Astrocyte of the cerebellum (primary cell): ENCODE measurements at regions not wholly inside any gene's neighbourhood (a gene's known extent, or its start where the extent isn't known, plus 50 kb on each side); places are given as distances from the start of the nearest gene placed in this dataset.
A peak's percentile ranks its signal among the peaks of the same experiment; 100 is the strongest.

ENCODE experiments used
- DNase-seq: peaks from one replicate; pipeline ENCODE4 v3.0.0-alpha.2; 2011; ENCODE audit warnings: low read depth
- H3K4me3 ChIP-seq: 2 replicates; pipeline ENCODE4 v1.5.1; 2011; ENCODE audit warnings: mild to moderate bottlenecking, low read depth, low read length, moderate library complexity
- in situ Hi-C: cut with HindIII; loops from 2 replicates; pipeline ENCODE4 v1.10.0; 2017; ENCODE audit warnings: low sequenced_read_pairs
- TF ChIP-seq, protein P1 (sequence below): IDR thresholded peaks from 2 replicates; pipeline ENCODE4 v1.5.1; 2012; ENCODE audit warnings: low read length, low read depth, moderate library complexity, mild to moderate bottlenecking; ENCODE audit errors: missing control alignments

- H3K4me3 ChIP-seq = no peak overlapping the region
- TF ChIP-seq, protein P1, sequence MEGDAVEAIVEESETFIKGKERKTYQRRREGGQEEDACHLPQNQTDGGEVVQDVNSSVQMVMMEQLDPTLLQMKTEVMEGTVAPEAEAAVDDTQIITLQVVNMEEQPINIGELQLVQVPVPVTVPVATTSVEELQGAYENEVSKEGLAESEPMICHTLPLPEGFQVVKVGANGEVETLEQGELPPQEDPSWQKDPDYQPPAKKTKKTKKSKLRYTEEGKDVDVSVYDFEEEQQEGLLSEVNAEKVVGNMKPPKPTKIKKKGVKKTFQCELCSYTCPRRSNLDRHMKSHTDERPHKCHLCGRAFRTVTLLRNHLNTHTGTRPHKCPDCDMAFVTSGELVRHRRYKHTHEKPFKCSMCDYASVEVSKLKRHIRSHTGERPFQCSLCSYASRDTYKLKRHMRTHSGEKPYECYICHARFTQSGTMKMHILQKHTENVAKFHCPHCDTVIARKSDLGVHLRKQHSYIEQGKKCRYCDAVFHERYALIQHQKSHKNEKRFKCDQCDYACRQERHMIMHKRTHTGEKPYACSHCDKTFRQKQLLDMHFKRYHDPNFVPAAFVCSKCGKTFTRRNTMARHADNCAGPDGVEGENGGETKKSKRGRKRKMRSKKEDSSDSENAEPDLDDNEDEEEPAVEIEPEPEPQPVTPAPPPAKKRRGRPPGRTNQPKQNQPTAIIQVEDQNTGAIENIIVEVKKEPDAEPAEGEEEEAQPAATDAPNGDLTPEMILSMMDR = no peak
- DNase-seq = peak; percentile 60
- in situ Hi-C loops = no loop called here
These were observed 2135.9 kb downstream of the ARAP2 start for GRCh38 chr4:34108391-34108790.

GRCh38 chr4:34112573-34112972, 2131.7 kb downstream of the ARAP2 start:
- H3K4me3 ChIP-seq = no peak overlapping the region

DNA sequence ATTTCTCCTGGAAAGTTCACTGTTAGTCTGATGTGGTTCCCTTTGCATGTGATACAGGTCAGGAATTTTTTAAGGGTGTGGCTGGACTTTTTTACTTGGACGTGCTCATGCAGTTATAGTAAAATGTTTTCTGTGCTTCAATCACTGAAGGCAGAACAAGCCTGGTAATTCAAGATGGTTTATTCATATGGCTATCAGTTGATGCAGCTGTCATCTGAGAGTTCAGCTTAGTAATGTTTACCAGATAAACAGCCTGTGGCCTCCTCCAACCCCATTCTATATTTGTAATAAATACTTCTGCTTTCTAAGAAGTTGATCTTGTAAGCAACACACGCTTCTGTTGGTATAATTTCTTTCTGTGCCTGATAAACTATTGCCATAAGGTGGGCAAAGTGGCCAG, 2105.9 kb downstream of the ARAP2 start:
- no peak for DNase-seq
- TF ChIP-seq, protein P1 = no peak
- H3K4me3 ChIP-seq = no peak overlapping the region
- in situ Hi-C loops = no loop called here

More at GRCh38 chr4:34112573-34112972, 2131.7 kb downstream of the ARAP2 start:
- no peak for DNase-seq
- in situ Hi-C loops = no loop called here
- TF ChIP-seq, protein P1 = no peak

DNA sequence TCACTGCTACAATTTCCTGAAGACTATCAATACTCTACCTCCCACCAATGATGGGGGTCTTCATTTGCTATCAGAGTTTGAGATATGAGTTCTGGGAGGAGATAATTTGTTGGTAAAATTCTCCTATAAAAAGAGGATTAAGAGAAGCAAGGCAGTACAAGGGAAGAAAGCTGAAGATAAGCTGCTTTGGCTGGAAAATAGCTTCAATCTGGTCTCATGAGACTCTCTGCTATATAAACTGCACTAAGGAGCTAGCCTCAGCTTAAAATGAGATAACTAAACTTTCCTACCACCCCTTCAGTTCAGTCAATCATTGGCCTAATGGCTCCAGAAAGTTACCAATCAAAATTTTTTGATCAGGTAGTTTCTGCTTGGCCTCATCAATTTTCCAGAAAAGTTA, 2105.0 kb downstream of the ARAP2 start:
- no peak for DNase-seq
- H3K4me3 ChIP-seq = no peak overlapping the region
- TF ChIP-seq, protein P1 = no peak
- in situ Hi-C loops = no loop called here

DNA sequence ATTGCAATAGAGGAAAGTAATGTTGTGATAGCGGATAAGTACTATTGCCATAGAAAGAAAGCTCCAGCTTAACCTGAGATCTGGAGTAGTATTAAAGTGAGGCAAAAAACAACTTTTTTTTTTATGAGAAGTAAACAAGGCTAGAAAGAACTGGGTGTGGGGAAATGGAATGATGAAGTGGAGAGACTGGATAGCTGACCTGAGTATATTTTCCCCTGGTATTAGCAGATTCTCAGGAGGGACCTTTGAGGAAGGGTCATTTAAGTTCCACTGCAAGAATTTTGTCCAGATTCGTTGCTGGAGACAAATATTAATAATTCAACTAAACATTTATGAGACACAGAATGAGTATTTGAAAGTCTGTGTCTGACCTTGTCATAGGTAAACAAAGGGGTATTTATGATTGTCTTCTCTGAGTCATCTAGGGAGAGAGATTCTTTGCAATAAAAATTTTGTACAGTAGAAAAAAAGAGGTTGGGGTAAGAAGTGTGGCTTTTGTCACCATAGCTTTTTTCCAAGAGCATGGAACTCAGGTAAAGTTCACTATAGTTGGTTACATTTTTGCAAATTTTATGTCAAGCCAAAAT, 2095.9 kb downstream of the ARAP2 start:
- in situ Hi-C loops = no loop called here
- DNase-seq = no peak
- TF ChIP-seq, protein P1 = no peak
- H3K4me3 ChIP-seq = no peak overlapping the region

- H3K4me3 ChIP-seq = no peak overlapping the region
- DNase-seq = no peak
- in situ Hi-C loops = no loop called here
- TF ChIP-seq, protein P1 = no peak
These were observed 2086.8 kb downstream of the ARAP2 start for GRCh38 chr4:34157547-34157946.
